HG03139 (cell line): ENCODE measurements at regions not wholly inside any gene's neighbourhood (a gene's known extent, or its start where the extent isn't known, plus 50 kb on each side); places are given as distances from the start of the nearest gene placed in this dataset.

ENCODE experiments used
- ATAC-seq: cut with Tn5 transposase; IDR thresholded peaks from one replicate; pipeline ENCODE4 v1.9.1; 2021; ENCODE audit not compliant: unreplicated experiment

DNA sequence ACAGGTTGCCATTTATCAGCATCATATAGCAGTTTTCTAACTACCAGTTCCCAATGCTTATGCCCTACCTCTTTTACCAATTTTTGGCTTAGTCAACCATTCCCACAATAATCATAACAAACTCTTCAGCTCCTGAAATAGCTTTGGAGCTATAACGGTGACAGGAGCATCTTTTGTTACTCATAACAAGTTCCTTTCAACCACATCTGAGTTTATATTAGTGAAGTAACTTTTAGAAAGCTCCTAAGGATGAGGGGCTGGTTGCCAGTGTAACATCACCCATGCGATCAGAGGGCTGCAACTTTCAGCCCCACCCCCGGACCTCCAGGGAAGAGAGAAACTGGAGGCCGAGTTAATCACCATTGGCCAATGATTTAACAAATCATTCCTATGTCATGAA is 495.3 kb upstream of the RASGRP1 start:
- ATAC-seq = no peak

DNA sequence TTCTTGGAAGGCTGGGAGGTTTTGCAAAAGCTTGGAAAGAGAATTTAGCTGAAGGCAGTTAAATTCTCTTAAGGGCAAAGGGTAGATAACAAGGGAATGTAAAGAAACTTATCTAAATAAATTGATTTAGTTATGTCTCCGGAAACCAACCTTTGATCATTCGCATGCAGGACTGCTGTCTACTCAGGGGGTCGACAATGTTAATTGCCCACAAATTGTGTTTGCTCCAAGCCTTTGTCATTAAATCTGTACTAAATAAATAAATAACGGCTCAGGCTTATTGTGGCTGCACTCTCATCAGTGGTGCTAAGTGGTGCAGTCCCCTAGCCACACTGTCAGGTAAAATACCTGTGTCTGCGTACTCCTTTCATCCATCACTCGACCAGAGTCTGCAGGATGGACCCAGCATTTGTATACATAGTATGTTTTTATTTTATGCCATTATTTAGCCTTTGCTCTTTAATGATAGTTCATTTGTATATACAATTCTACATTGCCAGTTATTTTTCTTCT is 497.4 kb upstream of the RASGRP1 start:
- no peak for ATAC-seq

DNA sequence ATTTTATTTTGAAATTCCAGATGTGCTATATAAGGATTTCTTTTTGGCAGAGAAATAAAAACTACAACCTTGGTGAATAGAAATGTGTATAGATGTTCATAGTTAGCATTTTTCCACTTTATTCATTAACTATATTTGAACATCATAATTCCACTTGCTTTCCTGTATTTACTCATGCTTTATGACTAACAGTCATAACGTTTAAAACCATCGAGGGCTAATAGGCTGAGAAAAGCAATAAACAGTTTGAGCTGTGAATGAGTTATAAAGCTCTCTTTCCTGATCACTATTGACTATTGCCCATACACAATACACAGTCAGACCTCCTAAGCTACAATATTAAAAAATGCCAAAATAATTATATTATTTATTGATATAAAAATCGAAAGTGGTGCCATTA is 502.1 kb upstream of the RASGRP1 start:
- no peak for ATAC-seq

DNA sequence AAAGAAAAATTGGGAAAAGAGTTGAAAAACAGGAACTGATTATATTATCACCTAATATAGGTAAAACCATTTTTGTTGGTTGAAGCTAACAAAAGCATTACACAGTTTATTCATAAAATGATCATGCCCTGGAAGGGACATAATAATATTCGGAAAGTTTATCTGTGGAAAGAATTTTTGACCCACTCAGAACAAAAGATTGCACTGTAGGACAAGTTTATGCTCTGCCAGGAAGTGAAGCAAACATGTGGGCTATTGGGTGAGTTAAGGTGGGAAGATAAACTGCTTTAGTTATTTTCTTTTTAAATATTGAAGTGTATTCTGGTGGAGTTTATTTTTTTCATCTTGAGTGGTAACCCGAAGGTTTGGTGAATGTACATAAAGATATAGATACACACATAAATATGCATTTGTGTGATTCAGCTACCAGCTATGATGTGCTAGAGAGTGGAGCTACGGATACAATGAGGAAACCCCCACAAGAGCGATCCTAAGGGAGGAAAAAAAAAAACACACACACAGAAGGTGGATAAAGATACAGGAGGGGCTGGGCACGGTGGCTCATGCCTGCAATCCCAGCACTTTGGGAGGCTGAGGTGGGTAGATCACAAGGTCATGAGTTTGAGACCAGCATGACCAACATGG is 506.4 kb upstream of the THBS1 start:
- no peak for ATAC-seq

DNA sequence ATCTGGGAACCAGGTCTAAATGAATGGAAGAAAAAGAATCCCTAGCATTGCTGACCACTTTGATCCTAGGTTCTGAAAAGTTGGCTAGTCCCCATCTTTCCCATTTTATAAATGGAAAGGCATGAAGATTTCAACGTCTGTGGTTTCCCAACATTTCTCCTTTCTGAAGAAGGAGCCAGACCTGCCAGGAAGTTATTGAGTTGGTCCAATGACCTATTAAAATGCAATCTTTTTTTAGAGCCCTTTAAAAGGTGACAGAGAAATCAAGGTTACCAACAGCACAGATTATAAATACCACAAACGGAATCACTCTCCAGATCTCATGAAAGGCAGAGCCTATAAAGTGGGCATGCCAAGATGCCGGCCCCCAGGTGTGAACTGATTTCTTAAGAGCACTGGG is 505.6 kb upstream of the THBS1 start:
- ATAC-seq = no peak

DNA sequence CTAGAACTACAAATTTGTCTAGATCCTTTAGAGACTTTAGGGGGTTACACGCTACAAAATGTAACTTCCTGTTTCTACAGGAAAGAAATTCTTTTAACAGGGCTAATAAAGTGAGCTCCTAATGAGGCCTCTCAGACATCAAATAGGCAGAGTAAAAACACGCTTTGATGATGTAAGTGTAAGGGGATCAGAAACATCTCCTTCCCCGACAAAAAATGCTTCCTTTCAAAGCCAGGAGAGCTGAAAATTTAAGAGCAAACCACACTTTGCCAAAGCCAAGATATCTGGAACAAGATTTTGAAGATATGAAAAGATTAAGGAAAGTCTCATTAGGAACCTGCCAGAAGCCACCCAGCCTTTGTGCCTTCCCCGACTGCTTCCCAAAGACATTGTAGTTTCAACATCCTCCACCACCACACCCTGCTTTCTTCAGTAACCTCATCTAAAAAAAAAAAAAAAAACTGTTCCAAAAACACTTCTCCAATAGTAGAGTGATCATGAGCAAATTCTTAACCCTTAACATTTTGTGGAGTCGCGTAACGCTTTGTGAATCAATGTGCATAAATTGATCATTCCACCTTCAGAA is 505.0 kb upstream of the THBS1 start:
- no peak for ATAC-seq

DNA sequence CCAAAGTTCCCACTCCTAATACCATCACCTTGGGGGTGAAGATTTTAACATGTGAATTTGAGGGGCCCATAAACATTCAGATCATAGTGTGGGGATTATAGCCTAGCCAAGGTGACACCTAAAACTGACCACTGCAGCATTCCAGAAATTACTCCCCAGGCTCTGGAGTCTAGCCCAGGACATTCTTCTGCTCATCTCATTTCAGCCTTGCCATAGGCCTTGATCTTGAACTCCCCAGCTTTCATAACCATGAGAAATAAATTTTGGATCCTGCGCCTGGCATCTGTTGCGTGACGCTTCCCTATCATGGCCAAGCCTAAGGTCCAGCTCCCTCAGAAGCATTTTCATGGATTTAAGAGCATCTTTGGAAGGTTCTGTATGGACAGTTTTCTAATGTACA is 502.9 kb upstream of the THBS1 start:
- ATAC-seq = no peak

DNA sequence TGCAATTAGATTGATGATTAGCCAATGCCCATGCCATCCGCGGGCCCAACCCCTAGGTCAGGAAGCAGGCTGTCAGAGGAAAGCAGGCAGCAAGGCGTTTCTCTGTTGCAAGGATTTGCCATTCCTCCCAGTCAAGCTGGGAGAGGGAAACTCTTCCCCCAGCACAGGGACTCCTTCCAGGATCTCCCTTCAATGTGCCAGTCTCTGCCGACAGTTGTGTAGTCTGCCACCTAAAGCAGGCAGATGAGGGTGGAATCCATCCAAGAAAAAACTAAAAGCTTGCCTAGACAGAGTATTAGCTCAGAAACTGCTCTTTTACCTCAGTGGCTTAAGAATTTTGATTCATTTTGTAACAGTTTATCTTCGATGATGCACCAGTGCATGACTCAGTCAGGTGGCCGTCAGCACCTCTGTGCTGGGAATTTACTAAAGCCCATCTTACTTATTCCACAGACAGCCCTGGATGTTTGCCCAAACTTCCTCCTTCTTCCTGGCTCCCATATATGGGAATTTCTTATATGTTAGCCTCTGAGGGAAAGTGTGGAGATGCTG is 501.5 kb upstream of the THBS1 start:
- ATAC-seq = no peak

DNA sequence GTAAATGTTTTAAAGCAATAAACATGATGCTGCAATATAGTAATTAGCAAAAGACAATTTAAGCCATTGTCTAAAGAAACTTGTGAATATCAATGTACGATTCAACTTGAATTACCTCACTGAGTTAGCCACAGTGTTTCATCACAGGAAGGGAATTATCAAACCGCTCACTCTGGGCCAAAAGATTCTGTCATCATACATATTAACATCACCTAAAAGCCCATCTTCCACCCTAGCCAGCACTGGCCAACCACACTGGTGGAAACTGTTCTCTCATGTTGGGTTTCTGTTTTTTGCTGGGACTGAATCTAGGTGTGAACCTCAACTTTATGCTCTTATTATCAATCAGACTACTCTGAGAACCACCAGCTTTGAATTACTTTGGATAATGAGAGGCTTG is 497.7 kb upstream of the THBS1 start:
- ATAC-seq = no peak

DNA sequence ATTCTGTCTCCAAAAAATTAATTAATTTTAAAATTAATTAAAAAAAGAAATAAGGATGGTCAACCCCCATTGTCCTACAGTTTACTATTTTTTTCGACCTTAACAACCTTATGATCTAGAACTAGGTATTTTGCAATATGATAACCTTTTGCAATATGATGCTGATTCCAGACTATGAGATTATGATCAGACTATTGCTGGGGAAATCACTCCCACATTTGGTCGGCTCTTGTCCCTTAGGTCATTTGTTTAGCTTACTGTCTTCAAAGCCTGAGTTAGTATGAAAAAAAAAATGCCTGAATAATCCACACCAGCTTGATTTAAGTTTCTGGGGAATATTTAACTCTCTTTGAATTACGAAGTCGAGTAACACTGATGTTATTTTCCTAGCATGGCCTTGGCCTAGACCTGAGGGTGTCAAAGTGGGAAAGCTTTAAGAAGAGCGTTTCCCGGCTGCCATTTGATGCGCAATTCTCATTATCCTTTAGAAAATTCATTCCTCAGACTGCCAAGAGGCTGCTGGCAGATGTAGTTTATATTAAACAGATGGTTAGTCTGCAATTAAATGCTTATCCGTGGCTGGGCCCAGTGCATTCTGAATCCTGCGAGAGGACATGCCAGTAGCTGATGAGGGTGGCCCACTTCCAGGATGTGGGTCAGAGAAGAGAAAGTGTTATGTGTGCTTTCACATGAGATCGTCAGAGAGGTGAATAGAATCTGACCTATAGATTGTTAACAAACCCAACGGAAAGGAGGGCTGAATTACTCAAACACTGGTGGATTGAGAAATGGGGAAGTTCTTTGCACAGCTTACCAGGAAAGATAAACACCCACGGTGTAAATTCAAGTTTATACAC is 496.0 kb upstream of the THBS1 start:
- ATAC-seq = no peak

DNA sequence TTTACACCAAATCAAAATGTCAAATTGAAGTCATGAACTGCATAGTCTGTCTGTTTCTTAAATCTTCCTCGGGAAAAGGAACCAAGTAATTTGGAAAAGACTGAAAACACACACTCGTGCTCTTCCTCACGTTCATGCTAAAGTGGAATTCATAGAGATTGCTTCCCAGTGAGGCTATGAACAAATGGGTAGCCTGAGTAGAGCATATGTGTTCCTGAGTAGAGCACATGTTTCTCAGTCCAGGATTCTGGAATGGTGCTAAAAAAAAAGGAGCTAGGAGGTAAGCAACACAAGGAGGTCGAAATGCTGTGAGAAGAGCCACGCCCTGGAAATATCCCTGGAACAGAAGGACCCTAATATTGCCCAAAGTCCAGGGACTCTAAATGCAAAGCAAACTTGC is 494.2 kb upstream of the THBS1 start:
- ATAC-seq = no peak

DNA sequence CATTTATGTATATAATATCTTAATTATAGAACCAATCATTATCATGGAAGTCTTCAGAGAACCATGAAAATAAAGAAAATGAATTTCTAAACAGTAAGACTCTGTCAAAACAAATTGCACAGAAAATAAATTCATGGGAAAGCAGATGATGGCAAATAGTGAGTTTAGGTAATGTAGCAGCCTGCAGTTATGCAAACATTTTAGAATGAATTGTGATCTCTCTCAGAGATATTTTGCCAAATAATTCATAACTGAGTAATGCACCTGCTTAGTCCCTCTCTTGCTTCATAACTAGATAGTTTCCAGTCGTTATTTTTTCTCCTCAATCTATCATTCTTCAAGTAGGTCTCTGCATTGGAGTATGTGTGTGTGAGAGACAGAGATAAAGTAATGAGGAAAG is 492.7 kb upstream of the THBS1 start:
- ATAC-seq = no peak

DNA sequence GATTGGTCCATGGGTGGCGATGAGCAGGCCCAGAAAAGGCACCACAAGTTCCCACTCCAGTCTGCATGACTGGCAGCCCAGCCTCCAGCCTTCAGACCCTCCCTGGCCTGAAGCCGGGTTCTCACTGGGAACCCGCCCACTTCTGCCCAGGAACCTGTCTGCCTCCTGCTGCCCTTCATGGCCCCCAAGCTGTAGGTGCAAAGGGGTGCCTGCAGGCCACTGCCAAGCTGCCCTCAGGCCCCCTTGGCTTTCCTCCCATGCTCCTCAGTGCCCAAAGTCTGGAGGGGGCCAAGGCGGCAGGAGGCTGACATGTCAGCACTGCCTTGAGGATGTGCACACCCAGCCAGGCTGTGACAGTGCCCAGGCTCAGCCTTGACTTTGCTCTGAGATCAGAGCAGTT is 488.5 kb upstream of the THBS1 start:
- no peak for ATAC-seq

DNA sequence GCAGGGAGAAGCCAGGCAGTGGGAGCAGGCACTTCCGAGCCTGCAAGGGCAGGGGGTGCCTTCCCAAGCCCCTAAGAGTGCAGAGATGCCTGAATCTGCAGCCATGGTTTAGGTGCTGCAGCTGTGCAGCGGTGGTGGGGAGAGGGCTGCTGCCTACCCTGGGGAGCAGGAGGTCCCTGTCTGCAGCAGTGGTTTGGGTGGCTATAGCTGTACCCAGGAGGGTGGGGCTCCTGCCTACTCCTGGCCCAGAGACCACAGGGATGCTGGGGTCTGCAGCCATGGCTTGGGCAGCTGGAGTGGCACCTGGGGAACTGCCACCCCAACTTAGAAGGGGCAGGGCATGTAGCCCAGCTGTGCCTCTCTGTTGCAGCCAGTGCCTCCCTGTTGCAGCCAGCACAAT is 488.1 kb upstream of the THBS1 start:
- ATAC-seq = no peak

DNA sequence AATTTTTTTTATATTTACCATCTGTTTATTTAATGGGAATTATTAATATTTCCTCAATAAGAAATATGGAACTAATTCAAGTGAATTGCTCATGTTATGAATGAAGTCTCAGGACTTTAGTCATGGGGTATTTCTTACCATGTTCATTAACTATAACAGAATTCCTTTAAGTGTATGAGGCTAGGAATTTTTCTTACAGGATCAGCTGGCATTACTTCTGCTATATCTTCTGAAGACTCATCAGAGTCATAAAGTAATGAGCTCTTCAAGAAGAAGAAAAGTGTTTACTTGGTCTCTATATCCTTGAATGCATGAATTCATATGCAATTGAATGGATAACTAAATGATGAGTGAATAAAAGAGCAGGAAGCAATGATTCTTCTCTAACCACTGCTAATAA is 486.8 kb upstream of the THBS1 start:
- no peak for ATAC-seq

DNA sequence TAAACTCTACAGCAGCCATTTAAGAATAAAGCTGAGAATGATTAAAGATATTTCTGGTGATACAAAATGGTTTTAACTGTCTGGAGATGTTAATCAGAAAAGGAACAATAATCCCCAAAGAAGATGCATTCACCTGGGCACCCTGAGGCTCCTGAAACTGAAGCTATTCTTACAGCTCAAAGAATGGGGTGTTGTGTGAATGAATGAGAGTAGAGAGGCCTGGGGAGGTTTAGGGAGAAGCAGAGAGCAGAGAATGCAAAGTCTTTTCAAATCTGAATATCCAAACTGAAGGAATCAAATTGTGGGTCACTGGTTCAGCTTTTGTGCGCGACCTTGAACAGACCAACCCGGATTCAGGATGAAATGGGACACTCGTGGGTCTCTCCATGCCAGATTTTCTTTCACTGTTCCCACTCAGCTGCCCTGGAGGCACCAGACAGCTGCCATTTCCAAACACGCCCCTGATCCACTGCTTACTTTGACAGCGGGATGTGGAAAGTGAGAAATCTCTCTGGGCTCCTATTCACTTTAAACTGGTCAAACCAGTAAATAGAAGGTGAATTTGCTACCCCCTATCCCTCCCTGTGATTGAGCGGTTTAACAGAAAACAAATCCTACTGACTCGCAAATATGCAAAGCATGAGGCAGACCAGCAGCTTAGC is 485.5 kb upstream of the THBS1 start:
- no peak for ATAC-seq

DNA sequence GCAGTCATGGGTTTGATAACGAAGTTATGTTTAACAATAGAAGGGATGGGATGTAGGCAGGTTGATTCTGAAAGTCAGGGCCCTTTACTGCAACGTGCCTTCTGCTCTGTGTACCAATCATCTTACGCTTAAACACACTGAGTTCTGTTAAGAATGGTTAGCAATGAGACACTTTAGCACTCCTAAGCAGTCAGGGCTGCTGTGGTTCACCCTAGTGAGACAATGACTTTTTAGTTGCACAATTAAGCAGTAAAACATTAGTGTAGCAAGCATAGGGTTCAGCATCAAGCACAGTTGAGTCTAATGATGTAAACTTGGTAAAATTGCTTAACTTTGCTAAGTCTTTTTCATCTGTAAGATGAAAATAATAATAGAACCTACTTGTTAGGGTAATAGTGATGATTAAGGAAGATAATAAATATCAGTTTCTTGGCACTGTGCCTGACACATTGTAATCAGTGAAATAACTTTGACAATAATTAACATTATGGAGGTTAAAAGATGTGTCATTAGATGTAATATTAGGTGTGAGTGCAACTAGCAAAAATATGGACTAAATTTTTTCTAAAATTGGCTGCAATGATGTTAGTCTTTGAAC is 484.2 kb upstream of the THBS1 start:
- no peak for ATAC-seq

DNA sequence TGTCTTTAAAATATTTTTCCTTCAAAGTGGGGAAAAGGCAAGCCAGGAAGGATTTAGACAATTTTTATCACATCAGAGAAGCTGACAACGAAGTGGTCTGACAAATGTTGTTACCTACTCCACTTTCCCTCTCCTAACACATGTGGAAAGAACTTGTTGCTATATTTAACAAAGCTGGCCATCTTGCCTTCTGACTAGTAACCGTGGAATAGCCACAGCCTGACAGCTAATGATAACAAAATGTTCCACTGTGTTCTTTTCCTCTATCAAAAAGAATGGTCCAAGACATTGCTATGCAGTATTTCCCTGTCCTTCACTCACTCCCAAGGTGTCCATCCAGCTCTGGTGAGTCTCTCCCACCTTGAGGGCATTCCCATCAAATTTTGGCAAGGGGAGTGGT is 481.4 kb upstream of the THBS1 start:
- ATAC-seq = no peak

DNA sequence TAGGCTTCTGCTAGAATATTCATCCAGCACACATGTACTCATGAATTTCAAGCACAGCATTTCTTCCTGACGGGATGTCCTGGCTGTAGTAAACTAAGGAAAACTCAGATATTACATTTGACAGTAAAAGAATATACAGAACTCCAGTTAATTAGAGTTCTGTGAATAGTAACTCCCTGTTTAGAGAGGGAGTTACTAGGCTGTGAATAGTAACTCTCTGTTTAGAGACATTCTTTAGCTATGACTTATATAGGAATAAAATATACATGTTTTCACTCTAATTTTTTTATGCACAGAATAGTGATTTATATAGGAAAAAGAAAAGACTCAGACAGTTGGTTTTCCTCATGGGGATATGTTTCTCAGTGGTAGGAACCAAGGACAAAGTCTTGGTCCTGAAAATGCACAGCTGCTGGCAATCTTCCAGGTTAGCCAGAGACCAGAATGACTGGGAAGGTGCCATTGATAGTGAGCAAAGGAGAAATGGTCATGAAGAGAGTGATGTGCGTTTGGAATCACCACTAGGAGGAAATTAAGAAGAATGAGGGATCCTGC is 480.7 kb upstream of the THBS1 start:
- no peak for ATAC-seq

DNA sequence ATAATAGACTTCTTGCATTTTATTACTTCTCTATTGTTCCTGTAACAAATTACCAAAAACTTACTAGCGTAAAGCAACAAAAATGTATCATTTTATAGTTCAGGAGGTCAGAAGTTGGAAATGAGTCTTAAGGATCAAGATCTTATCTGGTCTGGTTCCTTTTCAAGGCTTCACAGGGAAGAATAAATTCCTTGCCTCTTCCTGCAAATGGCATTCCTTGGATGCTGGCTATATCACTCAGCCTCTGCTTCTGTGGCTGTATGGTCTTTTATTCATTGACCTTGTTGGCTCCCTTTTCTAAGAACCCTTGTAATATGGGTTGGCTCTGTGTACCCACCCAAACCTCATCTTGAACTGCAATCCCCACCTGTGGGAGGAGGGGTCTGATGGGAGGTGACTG is 478.4 kb upstream of the THBS1 start:
- no peak for ATAC-seq

DNA sequence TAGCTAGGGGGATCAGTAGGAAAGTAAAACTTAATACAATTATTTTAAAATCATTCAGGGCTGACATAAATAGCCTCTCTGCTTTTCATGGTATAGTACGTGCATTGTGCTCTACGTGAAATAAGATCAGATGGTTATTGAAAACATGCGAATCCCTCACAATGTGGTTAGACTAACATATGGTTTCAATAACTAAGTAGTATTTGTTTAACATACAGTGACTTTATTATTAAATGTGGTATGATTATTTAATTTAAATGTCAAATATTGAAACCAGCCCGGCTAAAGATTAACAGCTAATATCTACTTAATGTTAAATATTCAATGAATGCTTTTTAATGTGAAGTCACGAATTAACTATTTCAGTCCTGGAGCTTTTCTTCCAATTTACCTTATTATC is 473.9 kb upstream of the THBS1 start:
- no peak for ATAC-seq
